CD1c-positive myeloid dendritic cell (primary cell): ENCODE measurements at regions not wholly inside any gene's neighbourhood (a gene's known extent, or its start where the extent isn't known, plus 50 kb on each side); places are given as distances from the start of the nearest gene placed in this dataset.

ENCODE experiments used
- DNase-seq: peaks from one replicate; pipeline ENCODE4 v3.0.0-alpha.2; 2016; ENCODE audit errors: extremely low spot score

DNA sequence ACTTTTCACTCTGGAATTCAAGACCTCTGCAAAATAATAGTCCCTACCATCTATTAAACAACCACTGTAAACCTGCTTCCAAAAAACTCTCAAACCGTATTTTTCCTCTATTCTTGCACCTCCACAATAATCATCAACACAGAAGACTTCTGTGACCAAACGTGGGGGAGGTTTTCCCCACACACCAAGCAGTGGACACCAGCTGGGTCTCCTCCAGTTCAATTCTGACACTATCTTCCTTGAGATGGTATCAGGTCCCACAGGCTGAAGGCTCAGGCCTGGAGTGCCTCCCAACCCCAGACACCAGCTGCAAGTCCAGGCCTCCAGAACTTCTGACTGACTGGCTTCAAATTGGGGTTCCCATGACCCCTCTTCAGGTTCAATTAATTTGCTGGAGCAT lies 89.6 kb upstream of the RAP2B start:
- DNase-seq: no peak

DNA sequence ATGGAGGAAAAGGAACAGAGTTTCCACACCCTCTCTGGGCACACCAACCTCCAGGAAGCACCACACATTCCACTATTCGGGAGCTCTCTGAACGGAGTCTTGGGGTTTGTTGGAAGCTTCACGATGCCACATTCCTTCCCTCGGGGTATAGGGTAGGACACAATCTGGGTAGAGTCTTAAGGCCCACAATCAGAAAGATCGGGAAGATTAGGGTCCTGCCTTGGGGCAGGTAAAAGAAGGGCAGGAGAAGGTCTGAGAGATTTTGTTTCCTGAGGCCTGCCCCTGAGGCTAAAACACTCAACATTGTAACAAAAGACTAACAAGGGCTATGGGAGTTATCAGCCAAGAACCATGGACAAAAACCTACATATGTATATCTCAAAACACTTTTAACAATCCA lies 89.2 kb upstream of the RAP2B start:
- no peak for DNase-seq

DNA sequence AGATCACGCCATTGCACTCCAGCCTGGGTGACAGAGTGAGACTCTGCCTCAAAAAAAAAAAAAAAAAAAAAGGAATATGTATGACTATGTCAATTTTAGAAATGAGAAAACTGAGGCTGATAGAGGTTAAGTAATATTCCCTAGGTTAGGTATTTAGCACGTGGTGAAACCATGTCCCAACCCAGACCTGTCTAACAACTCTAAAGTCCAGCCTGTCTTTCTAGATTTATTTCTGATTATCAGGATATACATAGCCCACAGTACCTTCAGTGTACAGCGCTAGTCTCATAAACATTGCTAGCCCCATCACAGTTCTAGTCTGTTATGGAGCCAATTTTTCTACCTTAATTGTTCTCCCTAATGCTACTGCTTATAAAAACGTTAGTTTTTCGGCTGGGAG lies 88.4 kb upstream of the RAP2B start:
- no peak for DNase-seq

DNA sequence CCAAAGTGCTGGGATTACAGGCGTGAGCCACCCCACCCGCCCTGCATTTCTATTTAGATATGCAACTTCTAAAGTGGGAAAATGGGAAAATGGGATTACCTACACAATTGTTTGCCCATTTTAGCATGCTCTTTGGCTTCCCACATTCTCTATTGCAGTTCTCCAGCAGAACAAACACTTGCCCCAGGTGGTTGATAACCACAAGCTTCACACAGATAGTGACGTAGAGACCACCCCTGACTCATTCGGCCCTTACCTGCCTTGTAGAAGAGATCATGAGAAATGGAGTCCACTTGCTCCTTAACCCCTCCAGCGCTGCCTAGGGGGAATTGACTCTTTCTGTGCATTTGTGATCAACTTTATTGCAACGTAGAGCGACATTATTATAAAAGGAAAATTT lies 83.2 kb upstream of the RAP2B start:
- DNase-seq: no peak

DNA sequence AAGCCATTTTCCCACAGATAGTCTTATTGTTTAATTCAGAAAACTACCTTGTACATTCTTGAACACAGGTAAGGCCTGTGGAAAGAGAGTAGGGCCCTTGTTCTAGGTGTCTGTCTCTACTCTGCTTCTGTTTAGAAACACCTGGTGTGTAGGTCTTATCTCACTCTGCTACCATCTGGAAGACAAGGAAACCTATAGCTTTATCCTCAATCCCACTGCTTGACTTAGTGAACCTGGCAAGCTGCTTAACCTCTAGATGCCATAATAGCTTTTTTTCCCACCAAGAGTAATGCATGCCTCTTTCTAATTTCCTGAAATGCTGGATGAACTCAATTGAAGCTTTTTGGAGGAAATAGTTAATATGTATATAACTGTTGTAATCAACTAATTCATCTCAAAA lies 82.6 kb upstream of the RAP2B start:
- DNase-seq: no peak

DNA sequence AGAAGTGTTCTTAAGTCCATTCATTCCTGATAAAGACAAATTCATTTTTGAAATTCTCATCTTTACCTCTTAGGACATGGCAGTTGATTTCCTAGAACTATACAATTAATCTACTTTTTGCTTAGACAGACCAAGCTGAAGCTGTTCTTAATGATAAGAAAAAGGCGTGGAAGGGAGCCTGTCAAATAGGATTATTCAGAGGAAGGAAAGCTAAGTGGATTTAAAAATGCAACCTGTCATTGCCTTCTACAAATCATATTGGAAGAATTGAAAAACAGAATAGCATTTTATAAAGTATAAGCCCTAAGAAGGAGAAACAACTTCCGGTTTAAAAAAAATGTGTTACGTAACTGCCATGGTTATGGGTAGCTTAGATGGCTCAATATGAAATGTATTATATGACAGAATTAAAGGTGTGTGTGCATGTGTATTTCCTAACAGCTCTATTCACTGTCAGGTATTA lies 81.2 kb upstream of the RAP2B start:
- DNase-seq: no peak

DNA sequence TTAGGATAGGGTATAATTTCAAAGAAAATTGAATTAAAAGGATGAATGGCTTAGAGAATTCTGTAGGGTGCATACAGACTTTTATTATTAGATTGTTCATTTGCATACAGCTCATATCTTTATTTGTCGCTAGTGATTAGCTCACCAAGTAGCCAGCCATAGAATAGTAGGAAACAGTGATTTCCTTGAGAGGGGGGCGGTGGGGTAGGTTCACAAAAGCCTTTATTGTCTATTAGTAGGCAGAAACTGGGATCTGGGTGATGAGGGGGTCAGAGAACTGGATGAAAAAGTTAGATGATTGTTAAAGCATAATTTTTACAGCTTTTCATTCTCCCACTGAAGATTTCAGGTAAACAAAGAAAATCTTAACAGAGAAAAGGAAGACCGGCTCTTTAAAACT lies 77.6 kb upstream of the RAP2B start:
- no peak for DNase-seq

DNA sequence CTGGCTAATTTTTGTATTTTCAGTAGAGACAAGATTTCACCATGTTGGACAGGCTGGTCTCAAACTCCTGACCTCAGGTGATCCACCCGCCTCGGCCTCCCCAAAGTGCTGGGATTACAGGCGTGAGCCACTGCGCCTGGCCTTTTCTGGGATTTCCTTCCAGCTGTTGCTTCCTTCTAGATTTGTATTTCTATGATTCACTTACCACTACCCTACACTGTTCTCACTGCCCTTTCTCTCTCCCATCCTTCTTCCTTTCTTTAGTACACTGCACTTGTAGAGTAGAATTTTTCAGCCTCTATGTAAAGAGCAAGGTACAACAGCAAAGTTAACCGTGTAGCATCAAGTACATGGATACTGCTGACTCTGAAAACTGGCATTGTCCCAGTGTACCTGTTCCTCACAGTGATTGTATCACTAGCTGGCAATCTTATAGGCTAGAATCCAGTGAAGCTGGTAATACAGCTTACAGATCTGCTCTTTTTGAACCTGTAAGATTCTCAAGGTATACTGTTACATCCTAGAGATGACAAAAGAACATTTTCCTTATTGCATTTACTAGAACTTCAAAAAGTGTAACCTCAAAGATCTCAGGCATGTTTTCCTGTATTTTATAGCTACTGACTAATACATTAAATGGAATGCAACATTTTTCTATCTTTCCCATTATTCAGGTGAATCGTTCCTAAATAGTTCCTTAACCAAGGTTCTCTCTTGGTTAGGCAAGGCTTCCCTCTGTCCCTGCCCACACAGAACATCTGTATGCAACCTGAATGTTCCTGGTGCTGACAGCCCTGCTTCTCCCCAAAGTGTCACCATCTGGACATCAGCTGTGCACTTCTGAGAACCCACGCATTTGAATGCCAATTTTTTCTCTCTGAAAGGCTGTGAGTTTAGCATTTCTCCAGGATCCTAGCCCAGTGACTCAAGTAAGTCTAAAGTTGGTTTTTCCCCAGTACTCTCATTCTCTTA lies 74.1 kb upstream of the RAP2B start:
- DNase-seq: no peak

DNA sequence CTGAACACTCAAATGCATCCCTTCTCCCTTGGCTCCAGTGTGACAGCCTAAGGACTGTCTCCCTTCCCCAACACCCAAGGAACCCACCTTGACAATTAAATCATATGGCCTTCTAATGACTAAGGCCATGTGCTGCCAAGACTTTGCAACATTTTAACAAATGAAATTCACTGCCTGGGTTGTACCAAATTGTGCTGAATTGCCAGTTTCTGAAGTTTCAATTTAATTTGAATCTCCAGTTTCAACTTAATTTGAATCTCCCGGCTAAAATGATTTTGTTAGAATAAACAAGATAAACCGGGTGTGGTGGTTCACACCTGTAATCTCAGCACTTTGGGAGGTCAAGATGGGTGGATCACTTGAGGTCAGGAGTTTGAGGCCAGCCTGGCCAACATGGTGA lies 72.4 kb upstream of the RAP2B start:
- no peak for DNase-seq

DNA sequence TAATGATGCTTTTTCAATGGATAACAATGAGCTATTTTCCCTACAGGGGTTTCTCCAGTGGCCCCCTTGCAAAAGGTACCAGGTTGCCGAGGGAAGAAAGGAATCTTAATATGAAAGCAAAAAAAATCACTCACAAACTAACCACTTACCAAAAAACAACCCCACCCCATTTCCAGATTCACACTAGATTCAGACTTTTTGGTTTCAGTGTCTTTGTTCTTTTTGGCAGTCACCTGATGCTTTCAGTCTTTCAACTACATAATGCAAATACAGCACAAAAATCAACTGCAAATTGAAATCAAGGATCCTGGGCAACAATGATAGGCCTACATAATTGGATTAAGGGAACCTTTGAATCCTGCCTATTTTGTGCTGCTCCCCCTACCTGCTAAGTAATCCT lies 71.1 kb upstream of the RAP2B start:
- no peak for DNase-seq

DNA sequence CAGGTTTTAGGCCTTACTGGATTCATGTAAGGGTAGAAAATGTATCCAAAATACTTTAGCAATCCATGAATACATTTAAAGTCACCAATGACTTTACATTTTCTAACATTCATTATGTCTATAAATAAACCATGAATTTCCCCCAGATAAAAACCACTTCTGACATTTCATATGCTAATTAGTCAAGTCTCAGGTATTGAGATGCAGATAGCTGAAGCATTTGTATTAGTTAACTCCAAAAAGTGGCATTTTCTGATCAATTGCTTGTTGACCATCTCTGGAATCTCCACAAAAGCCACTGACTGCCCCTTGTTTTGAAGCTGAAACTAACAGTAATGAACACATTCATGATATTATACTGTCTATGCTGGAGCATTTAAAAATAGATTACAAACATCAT lies 68.4 kb upstream of the RAP2B start:
- DNase-seq: no peak

DNA sequence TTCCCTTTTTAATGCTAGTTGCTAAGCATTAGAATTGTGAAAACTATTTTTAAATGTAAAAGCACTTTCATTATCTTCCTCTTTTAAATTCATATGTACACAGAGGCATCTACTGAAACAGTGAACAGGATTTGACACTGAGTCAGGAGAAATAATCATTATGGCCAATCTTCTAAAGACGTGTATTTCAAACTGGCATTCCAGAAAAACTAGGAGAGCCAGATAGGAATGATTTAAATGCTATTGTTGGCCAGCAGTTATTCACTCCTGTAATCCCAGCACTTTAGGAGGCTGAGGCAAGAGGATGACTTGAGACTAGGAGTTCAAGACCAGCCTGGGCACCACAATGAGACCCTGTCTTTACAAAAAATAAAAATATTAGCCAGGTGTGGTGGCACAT lies 67.6 kb upstream of the RAP2B start:
- DNase-seq: no peak

DNA sequence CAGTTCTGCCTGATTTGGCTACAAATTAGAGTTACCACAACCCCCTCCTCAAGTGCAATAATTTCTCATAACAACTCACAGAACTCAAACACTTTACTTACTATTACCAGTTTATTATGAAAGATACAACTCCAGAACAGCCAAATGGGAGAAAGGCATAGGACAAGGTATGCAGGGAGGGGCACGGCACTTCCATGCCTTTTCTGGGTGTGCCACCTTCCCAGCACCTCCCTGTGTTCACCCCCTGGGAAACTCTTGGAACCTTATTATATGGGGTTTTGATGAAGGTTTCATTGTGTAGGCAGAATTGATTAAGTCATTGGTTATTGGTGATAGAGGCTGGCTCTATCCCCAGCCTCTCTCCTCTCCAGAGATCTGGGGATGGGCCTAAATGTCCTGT lies 66.6 kb upstream of the RAP2B start:
- DNase-seq: no peak

DNA sequence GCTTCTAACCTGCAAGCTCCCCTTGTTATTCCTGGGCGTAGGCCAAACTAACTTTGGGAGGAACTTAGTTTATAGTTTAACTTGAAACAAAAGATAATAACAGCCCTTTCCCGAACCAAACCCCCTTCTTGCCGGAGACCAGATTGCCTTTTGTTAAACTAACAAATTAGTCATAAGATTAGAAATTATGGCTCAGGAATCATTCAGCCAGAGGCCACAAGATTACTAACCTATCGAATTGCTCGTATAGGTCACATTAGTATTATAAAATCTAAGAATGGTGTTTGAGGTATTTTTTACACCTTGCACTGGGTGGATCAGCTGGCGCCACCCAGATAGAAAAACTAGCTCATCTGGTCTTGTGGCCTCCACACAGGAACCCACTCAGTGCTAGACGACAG lies 65.3 kb upstream of the RAP2B start:
- no peak for DNase-seq

DNA sequence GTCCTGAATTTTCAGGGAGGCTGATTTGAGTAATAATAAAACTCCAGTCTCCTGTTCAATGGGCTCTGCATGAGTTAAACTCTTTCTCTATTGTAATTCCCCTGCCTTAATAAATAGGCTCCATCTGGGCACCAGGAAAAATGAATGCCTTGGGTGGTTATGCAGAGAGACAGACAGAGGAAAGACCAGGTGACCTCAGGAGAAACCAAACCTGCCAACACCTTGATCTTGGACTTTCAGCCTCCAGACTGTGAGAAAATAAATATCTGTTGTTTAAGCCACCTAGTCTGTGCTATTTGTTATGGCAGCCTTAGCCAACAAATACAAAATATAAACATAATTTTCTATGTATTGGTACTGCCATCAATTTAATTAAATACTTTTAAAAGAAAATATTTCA lies 64.8 kb upstream of the RAP2B start:
- DNase-seq: no peak

DNA sequence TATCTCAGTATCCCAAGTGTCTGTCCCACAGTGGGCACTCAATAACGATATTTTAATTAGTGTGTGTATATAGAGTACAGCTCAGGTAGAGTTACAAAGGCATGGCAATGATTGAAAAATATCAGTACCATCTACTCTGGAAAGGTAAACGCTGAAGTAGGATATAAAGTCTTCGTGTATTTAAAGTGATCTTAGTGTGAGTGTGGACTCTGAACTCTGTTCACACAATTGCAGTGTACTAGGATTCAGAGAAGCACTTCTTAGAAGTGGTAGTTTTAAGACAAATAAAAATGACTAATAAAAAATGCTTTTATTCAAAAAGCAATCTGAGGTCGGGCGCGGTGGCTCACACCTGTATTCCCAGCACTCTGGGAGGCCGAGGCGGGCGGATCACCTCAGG lies 62.9 kb upstream of the RAP2B start:
- DNase-seq: no peak

DNA sequence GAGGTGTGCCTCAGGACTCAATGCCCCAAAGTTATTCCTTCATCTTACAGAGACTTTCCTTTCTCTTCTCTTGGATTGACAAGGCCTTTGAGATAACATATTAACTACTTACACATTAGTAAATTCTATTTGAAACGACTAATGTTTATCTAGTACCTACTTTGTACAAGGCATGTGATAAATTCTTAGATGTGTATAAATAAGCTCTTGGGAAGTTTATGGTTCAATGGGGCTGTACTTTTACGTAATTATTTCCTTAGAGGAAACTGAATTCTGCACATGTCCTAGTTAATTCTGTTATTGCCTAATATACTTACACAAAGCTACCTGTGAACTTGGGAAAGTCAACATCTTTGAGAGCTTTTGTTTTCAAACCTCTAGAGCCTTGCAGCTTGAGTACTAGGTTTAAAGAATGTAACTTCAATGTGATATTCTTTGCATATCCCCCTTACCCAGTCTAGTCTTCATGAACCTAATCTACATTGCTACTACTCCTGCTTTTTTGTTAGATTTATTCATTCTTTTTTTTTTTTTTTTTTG lies 58.5 kb upstream of the RAP2B start:
- DNase-seq: no peak

DNA sequence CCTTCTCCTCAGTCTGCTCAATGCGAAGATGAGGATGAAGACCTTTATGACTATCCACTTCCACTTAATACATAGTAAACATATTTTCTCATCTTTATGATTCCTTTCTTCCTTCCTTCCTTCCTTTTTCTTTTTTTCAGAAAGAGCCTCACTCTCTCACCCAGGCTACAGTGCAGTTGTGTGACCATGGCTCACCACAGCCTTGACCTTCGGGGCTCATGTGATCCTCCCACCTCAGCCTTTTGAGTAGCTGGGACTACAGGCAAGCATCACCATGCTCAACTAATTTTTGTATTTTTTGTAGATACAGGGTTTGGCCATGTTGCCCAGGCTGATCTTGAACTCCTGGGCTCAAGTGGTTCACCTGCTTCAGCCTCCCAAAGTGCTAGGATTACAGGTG lies 52.0 kb upstream of the RAP2B start:
- no peak for DNase-seq

DNA sequence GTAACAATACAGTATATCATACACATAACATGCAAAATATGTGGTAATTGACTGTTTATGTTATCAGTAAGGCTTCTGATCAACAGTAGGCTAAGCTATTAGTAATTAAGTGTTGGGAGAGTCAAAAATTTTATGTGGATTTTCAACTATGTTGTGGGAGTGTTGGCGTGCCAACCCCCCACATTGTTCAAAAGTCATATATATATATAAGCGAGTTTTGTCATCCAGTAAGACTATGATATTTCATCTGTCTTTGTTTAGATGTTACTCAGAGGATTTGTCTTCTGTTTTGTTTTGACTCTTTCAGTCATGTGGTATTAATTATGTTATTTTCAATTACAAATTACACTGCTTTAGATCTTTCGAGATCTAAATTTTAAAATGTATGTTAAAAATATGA lies 51.0 kb upstream of the RAP2B start:
- no peak for DNase-seq
